GM11168 (cell line): ENCODE measurements at regions not wholly inside any gene's neighbourhood (a gene's known extent, or its start where the extent isn't known, plus 50 kb on each side); places are given as distances from the start of the nearest gene placed in this dataset.
"Not testable (repeated sequence)": the region's sequence is repeated elsewhere in the genome, so short reads cannot be mapped to it uniquely, and the experiment has no call there.

Source experiments
- in situ Hi-C: fragments of 300-500 bp; cut with MboI; formaldehyde crosslinking; loops from one replicate; pipeline ENCODE4 v1.12.0; 2022; ENCODE audit warnings: low sequenced_read_pairs; ENCODE audit not compliant: unreplicated experiment

- in situ Hi-C loops, result no loop called here
These were observed 258.1 kb downstream of the PCNX1 start for GRCh38 chr14:71165121-71166031.

DNA sequence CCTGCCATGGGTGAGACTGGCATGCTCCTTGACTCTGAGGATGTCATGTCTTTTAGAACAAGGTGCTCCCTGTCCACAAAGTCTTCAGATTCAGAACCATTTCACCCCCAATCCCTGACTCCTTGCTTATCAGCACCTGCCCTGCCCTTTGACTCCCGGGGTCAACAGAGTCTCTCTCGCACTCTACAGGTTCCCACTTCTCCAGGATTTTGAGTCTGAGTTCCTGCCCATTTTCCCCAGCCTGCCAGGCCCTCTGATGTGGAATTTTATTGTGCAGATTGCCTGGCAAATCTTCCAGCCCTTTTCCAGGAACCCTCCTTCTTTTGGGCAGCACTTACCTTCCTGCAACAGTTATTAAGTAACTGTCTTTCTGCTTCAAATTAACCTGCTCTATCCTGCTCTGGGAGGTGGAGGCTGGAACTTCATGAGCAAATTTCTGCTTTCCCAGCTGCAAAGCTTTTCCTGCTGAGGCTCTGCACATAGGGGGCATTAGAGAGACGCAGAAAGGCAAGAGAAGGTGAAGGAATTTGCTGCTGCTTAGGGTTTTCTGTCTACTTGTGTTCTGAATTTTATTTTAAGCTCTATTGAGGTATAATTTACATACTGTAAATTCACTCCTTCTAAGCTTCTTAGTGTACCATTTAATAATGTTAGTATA is 259.1 kb downstream of the PCNX1 start:
- in situ Hi-C loops, result no loop called here

DNA sequence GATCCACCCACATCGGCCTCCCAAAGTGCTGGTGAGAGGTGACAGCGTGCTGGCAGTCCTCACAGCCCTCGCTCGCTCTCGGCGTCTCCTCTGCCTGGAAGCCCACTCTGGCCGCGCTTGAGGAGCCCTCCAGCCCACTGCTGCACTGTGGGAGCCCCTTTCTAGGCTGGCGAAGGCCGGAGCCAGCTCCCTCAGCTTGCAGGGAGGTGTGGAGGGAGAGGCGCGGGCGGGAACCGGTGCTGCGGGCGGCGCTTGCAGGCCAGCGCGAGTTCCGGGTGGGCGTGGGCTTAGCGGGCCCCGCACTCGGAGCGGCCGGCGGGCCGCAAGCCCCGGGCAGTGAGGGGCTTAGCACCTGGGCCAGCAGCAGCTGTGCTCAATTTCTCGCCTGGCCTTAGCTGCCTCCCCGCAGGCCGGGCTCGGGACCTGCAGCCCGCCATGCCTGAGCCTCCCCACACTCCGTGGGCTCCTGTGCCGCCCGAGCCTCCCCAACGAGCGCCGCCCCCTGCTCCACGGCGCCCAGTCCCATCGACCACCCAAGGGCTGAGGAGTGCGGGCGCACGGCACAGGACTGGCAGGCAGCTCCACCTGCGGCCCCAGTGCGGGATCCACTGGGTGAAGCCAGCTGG is 260.2 kb downstream of the PCNX1 start:
- in situ Hi-C loops, result not testable (repeated sequence)

DNA sequence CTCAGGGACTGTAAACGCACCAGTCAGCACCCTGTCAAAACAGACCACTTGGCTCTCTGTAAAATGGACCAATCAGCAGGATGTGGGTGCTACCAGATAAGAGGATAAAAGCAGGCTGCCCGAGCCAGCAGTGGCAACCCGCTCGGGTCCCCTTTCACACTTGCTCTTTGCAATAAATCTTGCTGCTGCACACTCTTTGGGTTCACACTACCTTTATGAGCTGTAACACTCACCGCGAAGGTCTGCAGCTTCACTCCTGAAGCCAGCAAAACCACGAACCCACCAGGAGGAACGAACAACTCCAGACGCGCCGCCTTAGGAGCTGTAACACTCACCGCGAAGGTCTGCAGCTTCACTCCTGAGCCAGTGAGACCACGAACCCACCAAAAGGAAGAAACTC is 260.9 kb downstream of the PCNX1 start:
- in situ Hi-C loops, result not testable (repeated sequence)

GRCh38 chr14:71168564-71169427 is 261.5 kb downstream of the PCNX1 start:
- in situ Hi-C loops, result no loop called here

DNA sequence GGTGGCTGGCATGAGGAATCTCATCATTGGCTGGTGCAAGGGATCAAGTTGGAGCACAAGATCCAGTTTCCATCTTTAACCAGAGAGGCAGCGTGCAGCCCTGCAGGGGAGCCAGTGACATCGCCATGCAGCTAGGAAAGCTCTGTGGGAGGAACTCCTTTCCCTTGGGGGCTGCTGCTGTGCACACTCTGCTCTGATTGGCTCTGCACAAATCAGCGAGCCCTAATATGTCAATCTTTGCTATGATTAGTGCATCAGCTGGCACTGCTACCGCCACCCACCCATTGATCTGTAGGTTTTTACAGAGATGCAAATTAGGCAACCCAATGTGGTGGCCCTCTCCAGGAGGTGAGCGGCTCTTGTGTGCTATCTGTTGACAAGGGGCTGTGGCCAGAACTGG is 262.6 kb downstream of the PCNX1 start:
- in situ Hi-C loops, result no loop called here

DNA sequence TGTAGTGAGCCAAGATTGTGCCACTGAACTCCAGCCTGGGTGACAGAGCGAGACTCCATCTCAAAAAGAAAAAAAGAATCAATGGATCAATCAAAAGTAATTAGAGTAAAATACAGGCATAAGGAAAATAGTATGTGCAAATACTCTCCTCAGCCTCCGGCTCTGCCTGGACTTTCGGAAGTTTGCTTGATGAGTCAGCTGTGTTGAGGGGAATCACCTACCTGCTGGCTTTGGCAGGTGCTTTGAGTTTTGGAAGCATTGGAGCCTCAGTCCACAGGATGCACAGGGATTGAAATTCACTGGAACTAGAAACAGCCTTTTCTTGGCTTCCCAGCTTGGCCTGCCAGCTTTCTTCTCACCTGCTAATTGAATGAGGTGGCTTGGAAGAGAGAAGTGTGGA is 268.2 kb downstream of the PCNX1 start:
- in situ Hi-C loops, result no loop called here

DNA sequence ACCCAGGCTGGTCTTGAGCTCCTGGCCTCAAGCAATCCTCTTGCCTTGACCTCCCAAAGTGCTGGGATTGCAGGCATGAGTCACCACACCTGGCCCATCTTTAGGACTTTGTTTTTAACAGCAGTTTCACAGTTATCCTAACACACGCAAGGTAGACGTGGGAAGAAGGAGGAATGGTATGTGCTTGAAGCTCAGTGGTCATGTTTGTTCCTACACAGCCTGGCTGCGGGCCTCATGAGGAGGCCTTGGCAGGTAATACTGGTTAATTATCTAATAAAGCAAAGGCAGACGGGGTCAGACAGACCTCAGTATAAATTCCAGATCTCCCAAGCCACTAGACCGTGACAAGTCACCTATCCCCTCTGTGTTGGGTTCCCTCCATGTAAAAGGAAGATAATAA is 271.8 kb downstream of the PCNX1 start:
- in situ Hi-C loops, result no loop called here

DNA sequence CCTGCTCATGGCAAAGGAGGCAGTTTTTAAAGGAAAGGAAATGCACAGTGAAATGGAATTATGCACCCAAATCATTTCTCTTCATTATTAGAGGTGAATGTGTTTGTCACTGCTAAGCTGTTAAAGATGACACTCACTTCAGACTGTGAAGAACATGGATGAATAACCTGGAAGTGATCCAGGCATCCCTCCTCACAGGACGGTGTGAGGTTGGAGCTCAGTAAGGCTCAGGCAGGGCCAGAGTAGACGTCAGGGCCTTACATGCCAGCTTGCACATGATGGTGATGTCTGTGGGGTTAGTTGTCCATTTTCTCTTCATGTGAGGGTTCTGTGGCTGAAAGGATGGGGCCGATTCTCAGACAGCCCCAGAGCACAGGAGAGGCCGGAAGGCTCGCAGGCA is 273.1 kb downstream of the PCNX1 start:
- in situ Hi-C loops, result no loop called here

DNA sequence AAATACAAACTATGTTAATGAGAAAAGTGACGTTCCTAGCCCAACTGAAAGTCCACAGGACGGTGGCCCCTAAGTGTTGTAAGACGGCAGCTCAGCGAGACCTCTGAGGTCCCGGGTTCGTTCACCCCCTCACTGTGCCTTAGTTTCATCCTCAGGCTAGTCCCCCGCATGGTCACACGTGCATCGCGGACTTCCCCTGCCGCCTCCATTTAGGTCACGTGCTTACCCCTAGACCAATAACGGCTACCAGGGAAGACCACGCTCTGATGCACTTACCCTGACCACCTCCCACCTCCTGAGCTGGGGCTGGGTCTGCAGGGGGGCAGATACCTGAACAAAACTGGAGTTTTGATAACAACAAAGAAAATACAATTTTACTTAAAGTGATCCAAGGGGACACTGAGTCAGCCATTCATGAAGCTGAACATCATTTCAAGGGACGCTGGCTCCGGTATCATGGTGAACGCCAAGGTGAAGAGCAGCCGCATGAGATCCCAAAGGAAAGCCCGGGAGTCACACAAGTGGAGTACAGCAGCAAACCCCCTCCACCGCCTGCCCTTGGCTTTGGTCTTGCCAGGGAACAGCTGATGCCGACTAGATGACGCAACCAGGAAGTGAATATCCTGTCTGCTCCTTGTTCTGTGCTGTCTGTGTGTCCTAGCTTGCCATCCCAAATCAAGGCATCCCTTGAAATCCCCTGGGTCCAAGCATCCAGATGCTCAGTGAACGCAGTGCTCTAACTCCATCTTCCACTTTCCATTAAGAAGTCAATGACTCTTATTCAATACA is 274.1 kb downstream of the PCNX1 start:
- in situ Hi-C loops, result no loop called here

- in situ Hi-C loops, result no loop called here
These were observed 276.8 kb downstream of the PCNX1 start for GRCh38 chr14:71183876-71184689.

GRCh38 chr14:71185637-71186036 is 278.4 kb downstream of the PCNX1 start:
- in situ Hi-C loops, result no loop called here

DNA sequence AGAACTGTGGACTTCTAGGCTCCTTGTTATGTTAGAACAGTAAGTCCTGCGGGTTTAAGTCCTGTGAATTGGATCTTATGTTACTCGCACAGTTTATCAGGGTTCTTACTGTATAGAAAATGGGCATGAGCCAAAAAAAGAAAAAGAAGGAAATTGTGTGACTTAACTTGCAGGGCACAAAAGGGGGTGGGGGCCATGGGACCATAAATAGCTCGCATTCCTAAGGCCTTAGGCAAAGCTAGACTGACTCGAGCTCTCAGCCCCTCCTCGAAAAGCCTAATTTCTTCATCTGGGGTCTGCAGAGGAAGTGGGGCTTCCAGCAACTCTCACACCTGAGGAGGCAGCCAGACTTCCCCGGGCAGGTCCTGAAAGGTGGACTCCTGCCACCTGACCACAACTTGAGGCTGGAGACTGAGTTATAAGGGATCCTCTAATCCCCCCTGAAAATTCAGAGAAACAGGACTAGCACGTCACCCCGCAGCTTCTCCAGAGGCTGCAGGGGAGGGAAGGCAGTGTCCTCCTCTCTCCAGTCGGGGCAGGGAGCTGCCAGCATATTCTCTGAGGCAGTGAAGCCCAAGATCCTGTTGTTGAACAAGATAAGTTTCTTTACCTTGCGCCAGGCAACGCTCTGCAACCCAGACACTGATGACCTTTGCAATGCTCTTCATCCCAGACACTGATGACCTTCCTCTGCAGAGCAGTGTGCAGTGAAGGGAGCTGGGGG is 280.5 kb downstream of the PCNX1 start:
- in situ Hi-C loops, result no loop called here

DNA sequence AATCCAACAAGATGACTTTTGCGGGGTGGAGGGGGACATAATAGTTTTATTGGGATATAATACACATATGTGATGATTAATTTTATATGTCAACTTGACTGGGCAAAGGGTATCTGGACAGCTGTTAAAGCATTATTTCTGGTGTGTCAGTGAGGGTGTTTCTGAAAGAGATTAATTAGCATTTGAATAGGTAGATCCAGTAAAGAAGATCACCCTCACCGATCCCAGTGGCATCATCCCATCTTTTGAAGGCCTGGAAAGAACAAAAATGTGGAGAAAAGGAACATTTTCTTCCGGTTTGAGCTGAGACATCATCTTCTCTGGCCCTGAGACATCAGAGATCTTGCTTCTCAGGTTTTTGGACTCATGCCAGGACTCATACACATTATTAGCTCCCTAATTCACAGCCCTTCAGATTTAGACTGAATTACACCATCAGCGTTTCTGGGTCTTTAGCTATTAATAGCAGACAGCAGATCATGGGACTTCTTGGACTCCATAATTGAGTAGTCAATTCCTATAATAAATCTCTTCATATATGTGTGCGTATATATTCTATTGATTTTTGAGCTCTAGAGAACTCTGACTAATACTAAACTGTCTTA is 283.6 kb downstream of the PCNX1 start:
- in situ Hi-C loops, result no loop called here

GRCh38 chr14:71193663-71194062 is 286.4 kb downstream of the PCNX1 start:
- in situ Hi-C loops, result no loop called here

DNA sequence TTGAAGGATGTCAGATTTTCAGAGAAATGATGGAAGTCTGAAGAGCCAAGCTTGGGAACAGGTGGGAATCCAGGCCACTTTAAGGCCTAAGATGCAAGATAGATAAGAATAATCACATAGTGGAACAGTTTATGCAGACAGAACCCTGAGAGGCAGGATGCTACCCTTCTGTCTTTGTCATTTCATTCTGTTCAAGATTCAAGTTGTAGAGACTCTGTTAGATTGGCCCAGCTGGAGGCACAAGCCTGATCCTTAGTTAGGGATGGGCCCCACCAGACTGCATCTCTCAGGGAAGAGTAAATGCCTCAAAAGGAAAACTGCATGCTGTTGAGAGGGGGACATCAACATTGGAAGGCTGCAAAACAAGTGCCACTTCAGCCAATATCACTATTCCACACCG is 287.0 kb downstream of the PCNX1 start:
- in situ Hi-C loops, result no loop called here

GRCh38 chr14:71196921-71197320 is 289.7 kb downstream of the PCNX1 start:
- in situ Hi-C loops, result no loop called here

DNA sequence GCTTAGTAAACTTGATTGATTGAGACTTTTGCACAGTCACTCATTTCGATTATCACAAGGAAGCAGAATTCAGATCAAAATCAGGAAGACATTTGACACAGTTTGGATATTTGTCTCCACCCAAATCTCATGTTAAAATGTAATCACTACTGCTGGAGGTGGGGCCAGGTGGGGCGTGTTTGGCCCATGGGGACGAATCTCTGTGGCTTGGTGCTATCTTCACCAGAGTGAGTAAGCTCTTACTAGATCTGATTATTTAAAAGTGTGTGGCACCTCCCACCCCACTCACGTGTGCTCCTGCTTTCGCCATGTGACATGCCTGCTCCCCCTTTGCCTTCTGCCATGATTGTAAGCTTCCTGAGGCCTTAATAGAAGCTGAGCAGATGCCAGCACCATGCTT is 291.4 kb downstream of the PCNX1 start:
- in situ Hi-C loops, result no loop called here
